HG02943 (cell line): ENCODE measurements at regions not wholly inside any gene's neighbourhood (a gene's known extent, or its start where the extent isn't known, plus 50 kb on each side); places are given as distances from the start of the nearest gene placed in this dataset.
A peak's percentile ranks its signal among the peaks of the same experiment; 100 is the strongest.
"Not testable (repeated sequence)": the region's sequence is repeated elsewhere in the genome, so short reads cannot be mapped to it uniquely, and the experiment has no call there.

Experiments used
- ATAC-seq: cut with Tn5 transposase; IDR thresholded peaks from one replicate; pipeline ENCODE4 v1.9.1; 2021; ENCODE audit warnings: mild to moderate bottlenecking, low read depth, moderate library complexity; ENCODE audit not compliant: unreplicated experiment

DNA sequence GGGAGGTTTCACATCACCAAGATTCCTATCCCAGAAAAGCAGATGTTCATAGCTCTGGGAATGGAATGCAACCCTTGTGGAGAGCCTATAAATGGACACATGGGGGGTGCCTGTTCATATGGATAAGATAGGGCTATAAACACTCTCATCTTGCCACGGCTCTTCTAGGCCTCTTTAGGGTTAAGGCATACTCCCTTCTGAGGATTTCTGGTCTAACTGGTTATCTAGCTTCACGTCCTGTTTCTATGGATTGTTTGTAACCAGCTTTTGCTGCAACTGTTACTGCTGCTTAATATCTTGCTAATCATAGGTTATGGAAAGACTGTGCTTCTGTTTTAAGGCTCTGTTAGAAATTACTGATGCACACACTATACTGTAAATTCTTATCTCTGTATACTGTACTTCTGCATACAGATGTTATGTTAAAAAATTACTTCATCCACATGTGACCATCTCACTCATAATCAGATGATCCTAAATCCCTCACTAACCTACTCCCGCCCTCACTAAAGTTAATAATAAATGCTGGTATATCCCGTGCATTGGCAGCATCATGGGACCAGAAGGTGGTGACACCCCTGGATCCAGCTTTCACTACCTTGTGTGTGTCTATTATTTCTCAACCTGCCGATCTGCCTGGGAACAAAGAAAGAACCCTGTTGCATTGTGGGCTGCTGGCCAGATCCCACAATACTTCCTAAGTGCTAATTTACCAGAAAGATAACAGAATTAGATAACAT lies 68.7 kb downstream of the PRKAB2 start:
- not testable (repeated sequence) for ATAC-seq

DNA sequence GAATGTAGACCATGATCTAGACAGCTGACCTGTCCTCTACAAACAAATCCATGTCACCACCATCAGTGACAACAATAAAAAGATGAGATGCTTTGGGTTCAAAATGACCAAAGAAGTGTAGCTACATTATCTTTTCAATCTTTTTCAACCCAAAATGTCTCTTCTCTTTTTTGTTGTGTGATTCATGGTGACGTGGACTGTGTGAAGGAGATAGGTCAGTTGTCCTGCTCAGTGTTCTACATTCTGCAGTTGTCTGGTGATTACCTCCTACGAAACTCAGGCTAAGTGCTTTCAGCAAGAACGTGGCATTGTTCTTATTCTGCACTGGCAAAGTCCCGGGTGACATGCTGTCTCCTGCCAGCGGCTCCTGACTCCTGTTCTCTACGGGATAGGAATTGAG lies 73.1 kb downstream of the PRKAB2 start:
- no peak for ATAC-seq

DNA sequence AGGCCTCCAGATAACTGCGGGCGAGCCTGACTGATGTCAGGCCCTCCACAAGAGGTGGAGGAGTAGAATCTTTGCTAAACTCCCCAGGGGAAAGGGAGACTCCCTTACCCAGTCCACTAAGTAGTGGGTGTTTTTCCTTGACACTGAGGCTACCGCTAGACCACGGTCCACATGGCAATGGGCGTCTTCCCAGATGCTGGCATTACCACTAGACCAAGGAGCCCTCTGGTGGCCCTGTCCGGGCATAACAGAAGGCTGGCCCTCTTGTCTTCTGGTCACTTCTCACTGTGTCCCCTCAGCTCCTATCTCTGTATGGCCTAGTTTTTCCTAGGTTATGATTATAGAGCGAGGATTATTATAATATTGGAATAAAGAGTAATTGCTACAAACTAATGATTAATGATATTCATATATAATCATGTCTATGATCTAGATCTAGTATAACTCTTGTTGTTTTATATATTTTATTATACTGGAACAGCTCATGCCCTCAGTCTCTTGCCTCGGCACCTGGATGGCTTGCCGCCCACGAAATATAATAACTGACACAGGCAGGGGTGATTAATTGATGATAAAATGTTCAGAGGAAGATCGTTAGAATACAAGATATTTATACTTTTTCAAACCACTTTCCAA lies 73.8 kb downstream of the PRKAB2 start:
- ATAC-seq = not testable (repeated sequence)

DNA sequence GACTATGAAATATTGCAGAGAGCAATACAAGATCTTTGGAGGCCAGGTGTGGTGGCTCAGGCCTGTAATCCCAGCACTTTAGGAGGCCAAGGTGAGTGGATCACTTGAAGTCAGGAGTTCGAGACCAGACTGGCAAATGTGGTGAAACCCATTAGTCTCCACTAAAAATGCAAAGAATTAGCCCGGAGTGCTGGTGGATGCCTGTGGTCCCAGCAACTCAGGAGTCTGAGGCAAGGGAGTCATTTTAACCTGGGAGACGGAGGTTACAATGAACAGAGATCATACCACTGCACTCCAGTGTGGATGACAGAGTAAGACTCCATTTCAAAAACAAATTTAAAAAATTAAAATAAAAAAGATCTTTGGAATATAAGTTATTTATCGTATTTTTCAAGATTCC lies 76.6 kb downstream of the PRKAB2 start:
- no peak for ATAC-seq

DNA sequence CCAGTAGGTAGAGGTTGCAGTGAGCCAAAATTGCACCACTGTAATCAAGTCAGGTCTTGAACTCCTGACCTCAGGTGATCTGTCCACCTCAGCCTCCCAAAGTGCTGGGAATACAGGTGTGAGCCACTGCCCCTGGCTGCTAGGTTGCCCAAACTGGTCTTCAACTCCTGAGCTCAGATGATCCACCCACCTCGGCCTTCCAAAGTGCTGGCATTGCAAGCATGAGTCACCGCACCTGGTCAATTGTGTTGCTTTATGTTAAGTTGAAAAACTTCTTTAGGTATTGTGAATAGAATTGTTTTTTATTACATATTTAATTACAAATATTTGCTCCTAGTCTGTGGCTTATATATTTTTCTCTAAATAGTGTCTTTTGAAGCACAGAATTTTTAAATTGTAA lies 80.5 kb downstream of the PRKAB2 start:
- no peak for ATAC-seq

DNA sequence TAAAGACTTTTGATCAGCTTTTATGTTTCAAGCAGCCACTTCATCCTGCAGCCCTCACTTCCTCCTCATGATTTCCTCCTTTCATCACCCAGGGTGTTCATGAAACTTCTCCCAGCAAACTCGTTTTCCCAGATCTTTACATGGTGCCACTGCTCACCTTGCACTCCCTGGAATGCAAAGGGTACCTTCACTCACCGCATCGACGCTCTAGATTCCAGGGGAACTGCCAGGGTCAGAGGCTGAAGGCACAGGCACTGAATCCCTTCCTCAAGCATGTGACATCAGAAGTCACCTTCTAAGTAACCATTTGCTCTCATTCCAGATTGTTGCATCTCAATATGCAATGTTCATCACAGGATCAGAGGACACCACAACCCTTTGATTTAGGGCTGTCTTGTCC lies 82.8 kb downstream of the PRKAB2 start:
- ATAC-seq = no peak

DNA sequence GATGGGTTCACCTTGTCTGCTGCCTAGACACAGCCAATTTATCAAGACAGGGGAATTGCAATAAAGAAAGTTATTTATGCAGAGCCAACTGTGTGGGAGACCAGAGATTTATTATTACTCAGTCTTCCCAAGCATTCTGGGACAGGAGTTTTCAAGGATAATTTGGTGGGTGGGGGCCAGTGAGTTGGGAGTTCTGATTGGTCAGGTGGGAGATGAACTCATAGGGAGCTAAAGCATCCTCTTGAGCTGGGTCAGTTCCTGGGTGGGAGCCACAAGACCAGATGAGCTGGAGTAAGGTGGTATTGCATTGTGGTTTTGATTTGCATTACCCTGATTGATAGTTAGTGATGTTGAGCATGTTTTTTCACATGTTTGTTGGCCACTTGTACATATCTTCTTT lies 86.1 kb downstream of the PRKAB2 start:
- no peak for ATAC-seq

DNA sequence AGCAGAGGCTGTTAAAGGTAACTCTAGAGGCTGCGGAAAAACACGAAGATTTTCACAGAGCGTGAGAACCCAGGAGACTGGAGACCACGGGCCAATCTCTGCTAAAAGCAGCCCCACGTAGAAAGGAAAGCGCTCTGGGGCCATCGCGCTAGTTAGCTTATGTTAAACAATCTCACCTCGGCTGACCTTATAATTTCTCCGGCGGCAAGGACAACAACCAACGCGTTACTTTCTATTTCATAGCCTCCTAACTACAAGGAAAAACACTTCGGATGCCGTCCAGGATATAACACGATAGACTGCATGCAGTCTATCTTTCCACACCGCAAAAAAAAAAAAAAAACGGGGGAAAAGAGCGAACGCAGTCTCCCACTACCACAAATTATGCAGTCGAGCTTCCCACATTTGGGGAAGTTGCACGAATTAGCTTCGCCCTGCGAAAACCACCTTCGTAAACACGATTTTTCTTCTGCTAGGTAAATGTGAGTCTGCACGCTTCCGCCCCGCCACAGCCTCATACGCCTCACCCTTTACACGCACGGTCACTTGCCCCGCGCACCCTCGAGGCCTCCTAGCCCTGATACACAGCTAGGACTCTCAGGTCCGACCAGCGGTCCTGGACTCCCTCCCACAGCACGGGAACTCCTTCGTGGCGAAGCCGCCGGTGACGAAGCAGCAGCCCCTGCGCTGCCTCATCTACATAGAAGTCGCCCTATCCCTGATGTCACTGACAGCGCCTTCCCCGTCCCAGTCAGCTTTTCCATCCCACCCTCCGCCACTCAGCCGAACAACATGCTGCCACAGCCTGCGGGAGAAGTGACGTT lies 87.8 kb downstream of the PRKAB2 start:
- peak; percentile 80 for ATAC-seq

DNA sequence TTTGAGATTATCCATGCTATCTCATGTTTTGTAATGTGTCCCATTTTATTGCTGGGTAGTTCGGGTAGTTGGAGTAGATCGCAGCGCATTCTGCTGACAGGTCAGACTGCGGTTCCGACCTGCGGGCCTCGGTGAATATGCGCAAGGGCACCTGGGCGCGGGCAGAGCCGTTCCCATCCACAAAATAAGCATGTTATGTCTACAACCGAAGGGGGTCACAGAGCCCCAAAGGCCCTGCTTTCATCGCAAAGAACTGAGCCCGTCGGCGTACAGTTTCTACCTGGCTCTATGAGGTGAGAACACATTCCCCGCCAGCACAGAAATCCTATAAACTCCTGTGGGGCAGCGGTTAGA lies 88.4 kb downstream of the PRKAB2 start:
- no peak for ATAC-seq

DNA sequence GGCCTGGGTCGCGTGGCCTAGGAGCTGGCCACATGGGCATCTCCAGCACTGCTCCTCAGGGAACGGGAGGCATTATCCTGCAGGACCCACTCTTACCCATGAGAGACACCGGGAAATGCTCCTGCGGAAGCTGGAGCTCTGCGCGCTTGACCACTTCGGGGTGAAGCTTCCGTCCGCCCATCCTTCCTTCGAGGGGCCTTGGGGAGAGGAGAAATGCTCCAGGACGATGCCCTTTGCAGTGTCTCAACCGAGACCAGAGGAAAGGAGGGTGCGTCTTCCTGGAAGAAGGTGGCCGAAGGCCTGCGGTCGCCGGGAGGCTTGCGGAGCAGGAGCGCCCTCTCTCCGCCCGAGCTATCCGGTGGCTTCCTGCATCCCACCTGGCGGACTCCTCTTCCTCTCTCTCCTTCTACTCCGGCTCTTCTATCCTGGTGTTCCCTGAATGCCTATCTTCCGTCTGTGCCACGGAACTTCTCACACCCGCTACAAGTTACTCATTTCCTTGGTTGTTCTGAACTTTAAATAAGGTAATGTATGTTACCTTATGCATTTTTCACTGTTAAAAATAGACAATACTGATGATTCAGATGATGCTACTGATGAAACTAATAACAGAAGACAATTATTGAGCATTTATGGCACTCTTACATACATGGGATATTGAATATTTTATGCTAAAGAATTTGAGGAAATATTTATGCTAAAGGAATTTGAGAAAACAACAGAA lies 91.4 kb downstream of the PRKAB2 start:
- ATAC-seq = no peak

DNA sequence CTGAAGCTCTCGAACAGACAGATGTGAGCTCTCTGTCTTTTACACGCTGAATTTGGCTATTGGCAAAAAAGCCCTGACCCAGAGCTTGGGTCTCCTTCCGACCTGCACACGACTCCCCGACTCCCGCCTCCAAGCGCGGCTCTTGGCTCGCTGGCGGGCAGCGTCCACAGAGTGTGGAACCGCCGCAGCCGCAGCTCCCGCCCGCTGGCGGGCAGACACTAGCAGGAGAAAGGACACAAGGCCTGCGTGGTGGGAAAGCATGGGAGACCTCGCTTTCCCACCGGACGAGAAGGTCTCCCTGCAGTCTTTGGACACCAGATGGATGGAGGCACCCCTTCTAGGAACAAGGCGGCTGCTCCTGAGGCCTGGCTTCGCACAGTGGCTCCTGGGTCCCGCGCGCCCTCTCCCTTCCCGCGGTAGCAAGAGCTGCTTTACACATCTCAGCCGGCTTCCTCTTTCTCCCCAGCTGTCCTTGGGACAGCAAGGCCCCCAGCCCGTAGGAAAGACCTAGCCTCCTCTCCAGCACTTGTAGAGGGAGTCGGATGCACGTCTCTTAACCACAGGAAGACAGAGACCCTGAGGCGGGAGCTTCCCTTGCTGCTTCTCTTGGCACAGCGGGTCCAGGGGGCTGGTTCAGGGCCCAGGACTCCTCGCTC lies 92.1 kb downstream of the PRKAB2 start:
- ATAC-seq = no peak

DNA sequence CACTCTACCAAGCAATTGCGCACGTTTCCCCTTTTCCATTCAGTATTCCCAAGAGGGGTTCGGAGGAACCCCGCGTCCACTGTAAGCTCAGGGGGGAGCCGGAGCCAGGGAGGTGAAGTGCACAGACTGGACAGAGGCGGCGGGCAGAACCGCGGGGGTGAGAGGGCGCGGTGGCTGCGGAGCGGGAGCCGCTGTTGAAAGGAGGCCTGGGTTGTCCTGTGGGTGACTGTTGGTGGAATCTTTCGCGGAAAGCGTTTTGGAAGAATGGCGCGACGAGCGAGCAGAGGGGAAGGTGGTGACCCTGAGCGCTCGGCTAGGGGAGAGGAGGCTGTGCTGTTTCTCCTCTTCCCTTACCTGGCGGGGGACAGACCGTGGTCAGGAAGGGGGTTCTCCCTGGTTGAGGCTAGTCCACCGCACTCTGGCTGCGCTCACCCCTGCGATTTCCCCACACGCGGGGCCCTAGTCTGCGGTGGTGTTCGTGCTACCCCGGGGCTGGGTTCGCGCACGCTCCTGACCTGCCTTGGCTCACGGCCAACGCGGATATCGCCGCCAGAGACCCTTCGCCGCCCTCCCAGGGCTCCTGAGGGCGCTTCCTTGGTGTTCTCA lies 92.8 kb downstream of the PRKAB2 start:
- ATAC-seq = no peak

DNA sequence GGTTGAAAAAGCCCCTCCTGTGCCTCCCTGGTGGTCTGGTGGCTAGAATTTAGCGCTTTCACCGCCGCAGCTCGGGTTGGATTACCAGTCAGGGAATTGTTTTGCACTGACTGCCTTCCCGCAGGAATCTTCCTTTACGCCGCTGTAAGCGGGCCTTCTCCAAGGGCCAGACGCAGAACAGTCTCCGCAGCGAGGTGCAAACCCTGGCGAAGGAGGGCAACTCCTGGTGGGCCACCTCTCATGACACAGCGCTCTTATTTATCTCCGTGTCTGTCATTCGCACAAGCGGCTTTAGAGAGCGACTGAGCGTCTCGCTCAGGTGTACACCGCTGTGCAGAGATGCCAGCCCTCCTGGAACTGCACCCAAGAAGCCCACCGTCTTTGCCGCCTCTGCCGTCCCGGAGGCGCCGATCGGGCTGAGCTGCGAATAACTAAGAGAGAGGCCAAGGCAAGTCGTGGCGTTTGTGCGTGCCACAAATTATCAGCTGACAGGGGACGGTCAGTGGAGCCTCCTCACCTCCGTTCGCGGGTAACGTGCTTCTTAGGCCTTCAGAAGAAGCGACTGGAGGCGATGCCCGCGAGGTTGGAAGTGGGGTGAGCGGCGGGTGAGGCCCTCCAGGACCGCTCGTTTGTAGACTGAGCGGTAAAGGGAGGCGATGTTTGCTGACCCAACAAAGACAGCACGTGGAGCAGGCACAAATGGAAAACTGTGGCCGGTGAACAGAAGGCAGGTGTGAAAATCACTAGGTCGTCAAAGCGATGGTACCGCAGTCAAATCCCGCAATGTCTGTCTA lies 93.5 kb downstream of the PRKAB2 start:
- ATAC-seq = no peak

DNA sequence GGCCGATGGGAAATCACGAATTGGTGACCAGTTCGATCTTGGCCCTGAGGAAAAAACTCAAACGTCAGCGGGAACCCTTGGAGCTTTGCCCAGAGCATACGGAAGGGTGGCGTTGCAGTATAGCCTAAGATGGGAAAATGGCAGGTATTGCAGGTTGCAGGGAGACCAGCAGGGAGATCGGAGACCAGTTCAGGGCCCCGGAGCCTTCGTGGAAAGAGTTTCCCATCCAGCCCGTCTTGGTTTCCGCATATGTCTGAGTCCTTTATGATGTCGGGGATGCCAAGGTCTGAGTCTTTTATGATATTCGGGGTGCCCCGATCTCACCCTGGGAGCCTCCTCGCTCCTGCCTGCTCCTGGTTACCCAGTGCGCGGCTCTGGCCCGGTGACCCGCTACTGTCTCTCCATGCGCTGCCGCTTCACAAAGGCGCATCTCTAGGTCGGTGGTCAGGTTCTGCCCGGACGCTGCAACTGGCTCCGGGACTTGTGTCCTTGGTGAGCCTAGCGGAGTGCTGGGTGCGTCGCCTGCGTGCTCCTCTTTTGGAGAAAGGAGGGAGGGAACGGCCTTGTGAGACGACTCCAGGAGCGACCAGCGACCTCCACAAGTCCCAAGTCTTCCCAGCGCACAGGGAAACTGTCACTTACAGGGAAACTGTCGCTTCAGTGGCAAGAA lies 94.2 kb downstream of the PRKAB2 start:
- ATAC-seq = no peak

DNA sequence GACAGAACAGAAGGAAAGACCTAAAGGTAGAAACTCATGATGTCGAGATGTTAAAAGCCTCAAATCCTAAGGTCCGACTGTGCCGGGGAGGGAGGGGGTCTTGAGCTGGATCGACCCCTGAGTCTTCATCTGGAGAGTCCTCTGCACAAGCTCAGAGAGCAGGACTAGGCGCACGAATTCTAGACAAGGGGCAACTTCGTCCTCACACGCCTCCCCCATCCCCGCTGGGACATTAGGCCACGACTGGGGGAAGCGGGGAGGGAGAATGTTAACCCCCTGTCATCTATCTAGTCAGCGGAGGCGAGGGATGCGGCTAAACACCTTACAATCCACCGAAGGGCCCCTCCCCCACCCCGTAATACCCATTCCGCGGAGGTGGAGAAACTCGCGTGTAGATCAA lies 94.7 kb downstream of the PRKAB2 start:
- no peak for ATAC-seq

DNA sequence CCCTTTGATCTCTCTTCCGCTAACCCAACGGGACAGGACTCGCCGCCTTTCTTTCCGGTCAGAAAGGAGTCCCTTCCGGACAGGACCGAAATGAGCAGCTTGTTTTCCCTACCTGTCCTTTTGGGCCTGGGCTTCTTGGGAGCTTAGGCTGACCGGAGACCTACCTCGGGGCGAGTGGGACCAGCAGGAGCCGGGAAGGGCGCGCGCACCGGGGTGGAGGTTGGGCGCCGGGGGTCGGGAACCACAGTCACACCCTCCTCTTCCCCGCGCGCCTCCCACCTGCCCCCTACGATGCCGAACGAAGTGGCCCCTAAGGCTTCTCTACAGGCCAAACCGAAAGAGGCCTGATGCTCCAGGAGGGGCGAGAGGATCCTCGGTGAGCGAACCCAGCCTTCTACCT lies 95.2 kb downstream of the PRKAB2 start:
- no peak for ATAC-seq

DNA sequence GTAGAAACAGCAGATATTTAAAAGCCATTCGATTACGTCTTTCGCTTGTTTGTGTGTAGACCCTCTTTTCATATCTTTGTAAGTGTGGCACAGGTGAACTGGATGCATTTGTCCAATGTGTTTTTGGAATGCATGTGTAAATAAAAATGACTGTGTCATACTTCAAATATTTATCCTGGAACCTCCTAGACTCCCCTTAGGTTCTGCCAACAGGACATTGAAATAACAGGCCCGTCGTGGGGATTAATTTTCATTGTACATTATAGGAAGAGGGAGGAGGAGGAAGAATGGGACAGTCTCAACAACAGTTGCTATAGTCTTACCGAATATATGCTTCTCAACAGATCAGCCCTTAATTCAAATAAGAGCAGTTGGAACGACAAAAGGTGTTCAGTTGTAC lies 95.8 kb downstream of the PRKAB2 start:
- no peak for ATAC-seq

DNA sequence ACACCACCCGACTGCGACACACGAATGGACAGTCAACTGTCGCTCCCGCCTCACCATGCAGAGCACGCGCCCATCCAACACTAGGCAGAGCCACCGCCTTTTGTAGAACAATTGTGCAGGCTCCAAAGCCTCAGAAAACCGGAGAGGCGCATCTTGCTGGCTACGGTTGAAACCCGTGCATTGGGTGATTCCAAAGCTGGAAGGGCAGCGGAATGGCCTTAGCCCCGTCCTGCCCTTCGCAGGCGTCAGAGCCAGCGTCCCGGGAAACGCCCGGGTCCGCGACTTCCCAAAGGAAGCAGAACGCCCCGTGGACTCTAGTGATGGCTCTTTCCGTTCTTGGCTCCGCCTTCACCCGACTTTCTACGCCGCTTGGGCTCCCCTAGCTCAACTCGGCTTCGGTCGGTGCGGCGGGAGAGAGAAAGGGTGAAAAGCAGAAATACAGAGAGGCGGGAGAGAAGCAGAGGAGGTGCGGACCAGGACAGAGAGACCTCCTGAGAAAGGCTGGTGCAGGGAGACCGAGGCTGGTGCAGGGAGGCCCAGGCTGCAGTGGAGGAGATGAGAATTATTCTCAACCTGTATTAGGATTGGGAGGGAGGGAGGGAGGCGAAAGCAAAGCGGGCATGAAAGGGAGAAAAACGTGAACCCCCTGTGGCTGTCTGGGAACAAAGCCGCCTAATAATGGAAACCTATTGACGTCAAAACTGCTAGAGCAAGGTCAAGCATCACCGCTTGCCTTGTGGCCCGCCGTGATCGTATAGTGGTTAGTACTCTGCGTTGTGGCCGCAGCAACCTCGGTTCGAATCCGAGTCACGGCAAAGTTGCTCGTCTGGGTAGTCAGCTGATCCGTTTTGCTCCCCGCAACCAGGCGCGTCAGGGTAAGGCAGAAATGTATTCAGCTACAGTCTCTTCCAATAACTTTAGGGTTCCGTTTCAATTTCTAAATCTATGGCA lies 99.5 kb downstream of the PRKAB2 start:
- no peak for ATAC-seq
